ENCODE measurements at regions not wholly inside any gene's neighbourhood (a gene's known extent, or its start where the extent isn't known, plus 50 kb on each side); places are given as distances from the start of the nearest gene placed in this dataset.

DNA sequence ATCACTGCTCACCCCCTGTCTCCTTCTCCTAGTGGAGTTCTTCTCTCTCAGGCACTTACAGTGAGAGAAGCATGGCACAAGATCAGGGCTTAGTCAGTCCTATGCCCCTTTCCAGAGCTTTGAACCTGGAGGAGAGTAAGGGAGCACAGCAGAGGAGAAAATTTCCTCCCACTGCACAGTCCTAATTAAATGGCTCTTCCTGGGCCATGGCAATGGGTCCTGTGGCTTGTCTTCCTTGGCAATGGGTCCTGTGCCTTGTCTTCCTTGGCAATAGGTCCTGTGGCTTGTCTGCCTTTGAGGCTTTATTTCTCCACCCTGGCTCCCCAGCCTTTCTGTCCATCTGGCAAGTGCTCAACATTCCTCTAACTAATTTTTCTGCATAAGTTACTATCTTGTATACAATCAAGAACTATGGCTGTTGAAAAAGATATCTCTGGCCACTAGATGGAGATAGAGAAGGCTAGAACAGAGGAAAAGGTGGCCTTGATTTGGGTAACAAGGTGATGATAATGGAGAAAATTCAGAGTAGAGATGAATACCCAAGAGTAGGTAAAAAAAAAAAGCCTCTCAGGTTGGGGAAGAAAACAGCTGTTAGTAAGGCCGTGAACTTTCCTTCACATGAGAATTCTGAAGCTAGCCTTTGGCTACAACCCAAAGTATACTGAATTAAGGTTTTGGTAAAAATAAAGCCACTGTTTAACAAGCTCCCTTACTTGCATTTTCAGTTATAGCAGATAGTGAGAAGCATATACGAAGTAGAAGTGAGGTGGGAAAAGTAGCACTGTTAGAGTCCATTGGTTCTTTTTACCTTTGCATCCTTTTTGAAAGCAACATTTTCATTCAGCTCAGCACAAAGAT is 504.9 kb downstream of the DOK5 start:
- TF ChIP-seq CREB1 (IDR thresholded peaks at IDR 0.05; ENCODE audit: low read depth) (no peak), EGR1 (IDR thresholded peaks at IDR 0.05) (no peak), NFIC (IDR thresholded peaks at IDR 0.05) (no peak), ZBTB7A (IDR thresholded peaks at IDR 0.05; ENCODE audit: low read depth) (no peak), TEAD4 (IDR thresholded peaks at IDR 0.05) (no peak), EP300 (IDR thresholded peaks at IDR 0.05; ENCODE audit: borderline replicate concordance) (no peak), FOXM1 (IDR thresholded peaks at IDR 0.05; ENCODE audit: borderline replicate concordance, low read depth) (no peak), TAF1 (IDR thresholded peaks at IDR 0.05; ENCODE audit: low read depth) (no peak), CEBPB (IDR thresholded peaks at IDR 0.05) (no peak), YY1 (IDR thresholded peaks at IDR 0.05; ENCODE audit: low read depth) (no peak), REST (IDR thresholded peaks at IDR 0.05; ENCODE audit: low read depth) (no peak), TCF12 (IDR thresholded peaks at IDR 0.05; ENCODE audit: low read depth) (no peak), RAD21 (IDR thresholded peaks at IDR 0.05; ENCODE audit: low read depth) (no peak)
- TF ChIP-seq, protein P1, sequence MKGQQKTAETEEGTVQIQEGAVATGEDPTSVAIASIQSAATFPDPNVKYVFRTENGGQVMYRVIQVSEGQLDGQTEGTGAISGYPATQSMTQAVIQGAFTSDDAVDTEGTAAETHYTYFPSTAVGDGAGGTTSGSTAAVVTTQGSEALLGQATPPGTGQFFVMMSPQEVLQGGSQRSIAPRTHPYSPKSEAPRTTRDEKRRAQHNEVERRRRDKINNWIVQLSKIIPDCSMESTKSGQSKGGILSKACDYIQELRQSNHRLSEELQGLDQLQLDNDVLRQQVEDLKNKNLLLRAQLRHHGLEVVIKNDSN (IDR thresholded peaks at IDR 0.05): no peak
- TF ChIP-seq, protein P2, sequence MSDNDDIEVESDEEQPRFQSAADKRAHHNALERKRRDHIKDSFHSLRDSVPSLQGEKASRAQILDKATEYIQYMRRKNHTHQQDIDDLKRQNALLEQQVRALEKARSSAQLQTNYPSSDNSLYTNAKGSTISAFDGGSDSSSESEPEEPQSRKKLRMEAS (IDR thresholded peaks at IDR 0.05): no peak

- no peak for TF ChIP-seq EP300 (IDR thresholded peaks at IDR 0.05; ENCODE audit: borderline replicate concordance)
- no peak for TF ChIP-seq YY1 (IDR thresholded peaks at IDR 0.05; ENCODE audit: low read depth)
- TF ChIP-seq TCF12 (IDR thresholded peaks at IDR 0.05; ENCODE audit: low read depth): no peak
- no peak for TF ChIP-seq RAD21 (IDR thresholded peaks at IDR 0.05; ENCODE audit: low read depth)
- TF ChIP-seq FOXM1 (IDR thresholded peaks at IDR 0.05; ENCODE audit: borderline replicate concordance, low read depth): no peak
- TF ChIP-seq, protein P2 (IDR thresholded peaks at IDR 0.05): no peak
- TF ChIP-seq ZBTB7A (IDR thresholded peaks at IDR 0.05; ENCODE audit: low read depth): no peak
- no peak for TF ChIP-seq REST (IDR thresholded peaks at IDR 0.05; ENCODE audit: low read depth)
- no peak for TF ChIP-seq CEBPB (IDR thresholded peaks at IDR 0.05)
- TF ChIP-seq NFIC (IDR thresholded peaks at IDR 0.05): no peak
- no peak for TF ChIP-seq TAF1 (IDR thresholded peaks at IDR 0.05; ENCODE audit: low read depth)
- no peak for TF ChIP-seq EGR1 (IDR thresholded peaks at IDR 0.05)
- TF ChIP-seq TEAD4 (IDR thresholded peaks at IDR 0.05): no peak
- TF ChIP-seq, protein P1 (IDR thresholded peaks at IDR 0.05): no peak
- no peak for TF ChIP-seq CREB1 (IDR thresholded peaks at IDR 0.05; ENCODE audit: low read depth)
These were observed 474.9 kb downstream of the DOK5 start for GRCh38 chr20:54950304-54950703.

DNA sequence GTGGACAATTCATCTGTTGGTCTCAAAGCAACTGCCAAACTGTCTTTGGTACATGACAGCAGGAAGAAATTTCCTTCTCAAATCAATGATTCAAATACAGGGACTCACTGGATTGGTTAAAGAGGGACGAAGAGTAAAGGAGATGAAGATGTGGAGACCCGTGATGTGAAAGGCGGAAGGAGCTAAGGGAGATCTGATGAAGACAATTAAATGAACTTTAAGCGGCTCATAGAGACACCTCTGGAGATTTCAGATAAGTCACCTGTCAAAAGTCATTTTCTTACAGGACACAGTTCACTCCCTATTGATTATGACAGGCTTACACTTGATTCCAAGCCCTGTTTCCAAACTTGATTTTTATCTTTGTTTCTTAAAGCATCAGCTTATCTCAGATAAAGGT is 466.3 kb downstream of the DOK5 start:
- TF ChIP-seq, protein P1 (IDR thresholded peaks at IDR 0.05): no peak
- TF ChIP-seq YY1 (IDR thresholded peaks at IDR 0.05; ENCODE audit: low read depth) (no peak), NFIC (IDR thresholded peaks at IDR 0.05) (no peak), FOXM1 (IDR thresholded peaks at IDR 0.05; ENCODE audit: borderline replicate concordance, low read depth) (no peak), TAF1 (IDR thresholded peaks at IDR 0.05; ENCODE audit: low read depth) (no peak), CREB1 (IDR thresholded peaks at IDR 0.05; ENCODE audit: low read depth) (no peak), REST (IDR thresholded peaks at IDR 0.05; ENCODE audit: low read depth) (no peak), TEAD4 (IDR thresholded peaks at IDR 0.05) (no peak), RAD21 (IDR thresholded peaks at IDR 0.05; ENCODE audit: low read depth) (no peak), EGR1 (IDR thresholded peaks at IDR 0.05) (no peak), EP300 (IDR thresholded peaks at IDR 0.05; ENCODE audit: borderline replicate concordance) (no peak), TCF12 (IDR thresholded peaks at IDR 0.05; ENCODE audit: low read depth) (no peak), CEBPB (IDR thresholded peaks at IDR 0.05) (no peak), ZBTB7A (IDR thresholded peaks at IDR 0.05; ENCODE audit: low read depth) (no peak)
- TF ChIP-seq, protein P2 (IDR thresholded peaks at IDR 0.05): no peak
